ENCODE measurements at regions not wholly inside any gene's neighbourhood (a gene's known extent, or its start where the extent isn't known, plus 50 kb on each side); places are given as distances from the start of the nearest gene placed in this dataset.

DNA sequence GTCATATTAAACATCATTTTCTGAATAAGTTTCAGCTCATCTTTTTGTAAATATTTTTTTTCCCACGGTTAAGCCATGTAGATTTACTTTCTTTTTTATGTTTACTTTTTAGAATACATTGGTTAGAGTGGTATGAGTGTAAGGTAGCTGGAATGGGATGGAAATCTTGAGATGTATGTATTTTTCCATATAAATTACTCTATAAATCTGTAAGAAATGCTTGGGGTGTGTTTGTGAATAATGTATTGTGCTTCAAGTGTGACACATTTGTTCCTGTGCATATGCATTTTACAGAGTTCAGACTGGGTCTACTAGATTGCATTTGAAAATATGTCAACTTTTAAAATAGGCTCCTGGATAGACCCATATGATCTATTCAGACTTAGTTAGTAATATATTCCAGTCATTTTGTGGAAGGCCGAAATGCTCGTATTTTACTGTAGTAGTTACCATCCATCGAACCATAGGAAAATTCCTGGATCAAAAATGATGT lies 756.8 kb downstream of the RAPGEF2 start:
- Histone ChIP-seq H3K4me1 (ENCODE audit: control insufficient read depth in 1 of 2, insufficient read depth in 2 of 2, low read length in 2 of 2) (no peaks in the 10 kb centered on the region), H3K4me3 (replicated peaks in 1 of 2; ENCODE audit: low read depth in 1 of 2, low read length in 2 of 2) (no peak overlapping the region), H3K4me2 (ENCODE audit: low read length) (no peak overlapping the region), H3K9me3 (ENCODE audit: control insufficient read depth in 1 of 2, insufficient read depth in 1 of 2, low read depth in 1 of 2, low read length in 2 of 2) (no peaks in the 10 kb centered on the region), H3K9ac (ENCODE audit: low read length) (no peak overlapping the region), H3K79me2 (ENCODE audit: insufficient read depth, low read length) (no peaks in the 10 kb centered on the region), H3K27me3 (ENCODE audit: insufficient read depth, low read length) (no peaks in the 10 kb centered on the region), H2AFZ (ENCODE audit: low read depth, low read length, poor library complexity, severe bottlenecking) (no peak overlapping the region), H3K36me3 (ENCODE audit: control insufficient read depth in 1 of 2, insufficient read depth in 2 of 2, low read length in 2 of 2) (no peaks in the 10 kb centered on the region), H4K20me1 (ENCODE audit: insufficient read depth) (no peaks in the 10 kb centered on the region), H3K9me2 (ENCODE audit: insufficient read depth) (no peaks in the 10 kb centered on the region), H3K27ac (ENCODE audit: low read depth, low read length) (no peak overlapping the region)
- no TSS peak for BruUV-seq (replicated peaks)
- DNase-seq (ENCODE audit: low read depth, low spot score) (no peak), ATAC-seq (no peak)
- ChIA-PET POLR2A (no interaction called here), RAD21 (ENCODE audit: low non-redundant PET in 1 of 2, low total read pairs in 2 of 2, uncharacterized antibody in 2 of 2, unreplicated experiment in 2 of 2) (no interaction called here), CTCF (no interaction called here)
- intact Hi-C loops (cut with micrococcal nuclease), result no loop called here
- TF ChIP-seq TCF7L2 (IDR thresholded peaks at IDR 0.05; ENCODE audit: borderline replicate concordance, extremely low read depth, insufficient read depth, insufficient read length) (no peak), SRF (IDR thresholded peaks at IDR 0.05; ENCODE audit: low read depth) (no peak), CEBPB (IDR thresholded peaks at IDR 0.05; ENCODE audit: low read depth) (no peak), POLR2A (IDR thresholded peaks at IDR 0.05; ENCODE audit: borderline replicate concordance, extremely low read depth, insufficient read depth, insufficient read length) (no peak), CBX3 (IDR thresholded peaks at IDR 0.05; ENCODE audit: low read depth) (no peak), SP1 (IDR thresholded peaks at IDR 0.05; ENCODE audit: low read depth) (no peak), JUND (IDR thresholded peaks at IDR 0.05) (no peak), FOSL1 (IDR thresholded peaks at IDR 0.05; ENCODE audit: low read depth) (no peak), ZNF274 (IDR thresholded peaks at IDR 0.05; ENCODE audit: low read depth, low read length) (no peak), EZH2phosphoT487 (IDR thresholded peaks at IDR 0.05; ENCODE audit: borderline replicate concordance) (no peak), YY1 (IDR thresholded peaks at IDR 0.05; ENCODE audit: extremely low read depth, insufficient replicate concordance, low read depth, low read length) (no peak), SIN3A (IDR thresholded peaks at IDR 0.05; ENCODE audit: low read depth) (no peak), POLR2AphosphoS5 (IDR thresholded peaks at IDR 0.05; ENCODE audit: low read depth, low read length) (no peak), EGR1 (IDR thresholded peaks at IDR 0.05; ENCODE audit: low read depth) (no peak), EZH2 (IDR thresholded peaks at IDR 0.05) (no peak)
- TF ChIP-seq, protein P1, sequence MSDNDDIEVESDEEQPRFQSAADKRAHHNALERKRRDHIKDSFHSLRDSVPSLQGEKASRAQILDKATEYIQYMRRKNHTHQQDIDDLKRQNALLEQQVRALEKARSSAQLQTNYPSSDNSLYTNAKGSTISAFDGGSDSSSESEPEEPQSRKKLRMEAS (IDR thresholded peaks at IDR 0.05), result no peak
- TF ChIP-seq, protein P2, sequence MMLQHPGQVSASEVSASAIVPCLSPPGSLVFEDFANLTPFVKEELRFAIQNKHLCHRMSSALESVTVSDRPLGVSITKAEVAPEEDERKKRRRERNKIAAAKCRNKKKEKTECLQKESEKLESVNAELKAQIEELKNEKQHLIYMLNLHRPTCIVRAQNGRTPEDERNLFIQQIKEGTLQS (IDR thresholded peaks at IDR 0.05), result no peak

All from HCT116 (cell line).